Keratinocyte (primary cell): ENCODE measurements at regions not wholly inside any gene's neighbourhood (a gene's known extent, or its start where the extent isn't known, plus 50 kb on each side); places are given as distances from the start of the nearest gene placed in this dataset.
"Not testable (repeated sequence)": the region's sequence is repeated elsewhere in the genome, so short reads cannot be mapped to it uniquely, and the experiment has no call there.

Experiments used
- DNase-seq: peaks from one replicate; pipeline ENCODE4 v3.0.0-alpha.2; 2011; ENCODE audit warnings: low read depth, missing footprints, low spot score
- FAIRE-seq: peaks from 2 replicates; lab custom pipeline; 2011; peaks lifted over from hg19 to GRCh38; lab: Jason Lieb, UNC
- H2AFZ ChIP-seq: 2 replicates; pipeline ENCODE4 v1.6.0; 2012; ENCODE audit warnings: low read length, control low read depth, inconsistent platforms; ENCODE audit not compliant: control insufficient read depth
- H3K27ac ChIP-seq: 2 replicates; pipeline ENCODE4 v1.5.1; 2011; ENCODE audit warnings: low read length; ENCODE audit not compliant: control insufficient read depth, insufficient read depth
- H3K27me3 ChIP-seq: 3 replicates; pipeline ENCODE4 v1.6.0; 2011; ENCODE audit warnings: low read length; ENCODE audit not compliant: control insufficient read depth, insufficient read depth; ENCODE audit errors: extremely low read depth
- H3K36me3 ChIP-seq, 2 experiments: 2 replicates in 1 of 2; 3 replicates in 1 of 2; pipeline ENCODE4 v1.5.1; 2011; ENCODE audit warnings: low read length in 2 of 2, mild to moderate bottlenecking in 1 of 2; ENCODE audit not compliant: control insufficient read depth in 2 of 2, insufficient read depth in 2 of 2; ENCODE audit errors: extremely low read depth in 1 of 2
- H3K4me1 ChIP-seq: 3 replicates; pipeline ENCODE4 v1.5.1; 2011; ENCODE audit warnings: low read length; ENCODE audit not compliant: control insufficient read depth, insufficient read depth; ENCODE audit errors: extremely low read depth
- H3K4me2 ChIP-seq: 3 replicates; pipeline ENCODE4 v1.6.0; 2011; ENCODE audit warnings: low read depth, low read length; ENCODE audit not compliant: control insufficient read depth, insufficient read depth; ENCODE audit errors: extremely low read depth
- H3K4me3 ChIP-seq, 3 experiments: fragments of 200-600 bp in 1 of 3; sonication (generic) in 1 of 3; 2 replicates in 2 of 3; 3 replicates in 1 of 3; pipeline ENCODE4 v1.5.1; 2011 to 2016; ENCODE audit warnings: low read length in 3 of 3, mild to moderate bottlenecking in 3 of 3, control low read depth in 2 of 3, inconsistent platforms in 1 of 3, low read depth in 1 of 3, mixed read lengths in 1 of 3, mixed run types in 1 of 3, moderate library complexity in 1 of 3; ENCODE audit not compliant: control insufficient read depth in 2 of 3, insufficient read depth in 2 of 3; ENCODE audit errors: extremely low read depth in 1 of 3
- H3K79me2 ChIP-seq: 2 replicates; pipeline ENCODE4 v1.6.0; 2012; ENCODE audit warnings: low read length; ENCODE audit not compliant: control insufficient read depth, insufficient read depth
- H3K9ac ChIP-seq: 3 replicates; pipeline ENCODE4 v1.6.0; 2011; ENCODE audit warnings: low read length; ENCODE audit not compliant: control insufficient read depth, insufficient read depth; ENCODE audit errors: extremely low read depth
- H3K9me1 ChIP-seq: 3 replicates; pipeline ENCODE4 v1.6.0; 2011; ENCODE audit warnings: low read length; ENCODE audit not compliant: control insufficient read depth, insufficient read depth; ENCODE audit errors: extremely low read depth
- H3K9me3 ChIP-seq: 2 replicates; pipeline ENCODE4 v1.5.1; 2012; ENCODE audit warnings: low read depth, low read length; ENCODE audit not compliant: control insufficient read depth
- H4K20me1 ChIP-seq: 3 replicates; pipeline ENCODE4 v1.6.0; 2011; ENCODE audit warnings: low read length; ENCODE audit not compliant: control insufficient read depth, insufficient read depth; ENCODE audit errors: extremely low read depth
- CTCF ChIP-seq, 3 experiments: IDR thresholded peaks in 1 of 3; conservative IDR thresholded peaks in 1 of 3; optimal IDR thresholded peaks in 1 of 3; 2 replicates in 2 of 3; 3 replicates in 1 of 3; pipeline versions ENCODE3 to v1.5.1; 2011; ENCODE audit warnings: low read length in 3 of 3, mild to moderate bottlenecking in 3 of 3, moderate library complexity in 2 of 3, control low read depth in 1 of 3, inconsistent platforms in 1 of 3; ENCODE audit not compliant: insufficient read depth in 2 of 3; ENCODE audit errors: extremely low read depth in 1 of 3
- EZH2 ChIP-seq: IDR thresholded peaks from one replicate; pipeline ENCODE4 v1.6.1; 2012; ENCODE audit warnings: inconsistent platforms, mild to moderate bottlenecking, low read length, moderate library complexity
- dilution Hi-C: fragments of 300-500 bp; cut with MboI; formaldehyde crosslinking; loops from one replicate; pipeline ENCODE4 v1.7.0; 2020; ENCODE audit warnings: low sequenced_read_pairs; ENCODE audit not compliant: extremely low pct_ligation_motif_present

GRCh38 chr7:152501506-152501905 lies 65.7 kb upstream of the KMT2C start:
- Histone ChIP-seq H3K4me2 (no peak overlapping the region), H3K9me3 (no peaks in the 10 kb centered on the region), H3K36me3 (no peaks in the 10 kb centered on the region), H3K9me1 (no peaks in the 10 kb centered on the region), H3K27ac (no peak overlapping the region), H3K79me2 (no peaks in the 10 kb centered on the region), H3K4me3 (no peak overlapping the region), H3K9ac (no peak overlapping the region), H3K4me1 (no peaks in the 10 kb centered on the region), H4K20me1 (no peaks in the 10 kb centered on the region), H2AFZ (no peak overlapping the region), H3K27me3 (no peaks in the 10 kb centered on the region)
- DNase-seq (no peak), FAIRE-seq (no peak)
- dilution Hi-C loops = no loop called here
- TF ChIP-seq CTCF (optimal IDR thresholded peaks at IDR 0.05 in 1 of 3, IDR thresholded peaks at IDR 0.05 in 1 of 3, conservative IDR thresholded peaks at IDR 0.05 in 1 of 3; ENCODE audit: extremely low read depth in 1 of 3, insufficient read depth in 2 of 3, low read length in 3 of 3) (no peak), EZH2 (no peak)

GRCh38 chr7:152499969-152500368 lies 64.2 kb upstream of the KMT2C start:
- H3K9me3 ChIP-seq, H3K36me3 ChIP-seq, FAIRE-seq, H4K20me1 ChIP-seq, H3K27ac ChIP-seq, H3K4me3 ChIP-seq, H3K4me1 ChIP-seq, H3K4me2 ChIP-seq, H3K27me3 ChIP-seq, DNase-seq, H3K9ac ChIP-seq, dilution Hi-C loops, H3K9me1 ChIP-seq, H3K79me2 ChIP-seq, H2AFZ ChIP-seq: not testable (repeated sequence)

- Histone ChIP-seq H2AFZ (no peak overlapping the region), H3K27me3 (no peaks in the 10 kb centered on the region), H3K4me3 (no peak overlapping the region), H3K36me3 (no peaks in the 10 kb centered on the region), H3K27ac (no peak overlapping the region), H3K9me1 (no peaks in the 10 kb centered on the region), H3K9ac (no peak overlapping the region), H3K79me2 (no peaks in the 10 kb centered on the region), H4K20me1 (no peaks in the 10 kb centered on the region), H3K4me1 (no peaks in the 10 kb centered on the region), H3K9me3 (no peaks in the 10 kb centered on the region), H3K4me2 (no peak overlapping the region)
- DNase-seq (no peak), FAIRE-seq (no peak)
- dilution Hi-C loops = no loop called here
- no peak for TF ChIP-seq EZH2
- no peak for TF ChIP-seq CTCF (optimal IDR thresholded peaks at IDR 0.05 in 1 of 3, IDR thresholded peaks at IDR 0.05 in 1 of 3, conservative IDR thresholded peaks at IDR 0.05 in 1 of 3; ENCODE audit: extremely low read depth in 1 of 3, insufficient read depth in 2 of 3, low read length in 3 of 3)
Measured at GRCh38 chr7:152495867-152496266, 60.1 kb upstream of the KMT2C start.
